ENCODE measurements at regions not wholly inside any gene's neighbourhood (a gene's known extent, or its start where the extent isn't known, plus 50 kb on each side); places are given as distances from the start of the nearest gene placed in this dataset.

- no peak for DNase-seq
Observed at GRCh38 chr3:72144773-72145505, 360.0 kb upstream of the PROK2 start.

GRCh38 chr3:72143966-72144717, 359.2 kb upstream of the PROK2 start:
- no peak for DNase-seq

- DNase-seq: no peak
Observed at GRCh38 chr3:72143322-72143721, 358.4 kb upstream of the PROK2 start.

GRCh38 chr3:72142028-72142427, 357.1 kb upstream of the PROK2 start:
- DNase-seq: no peak

- no peak for DNase-seq
Observed at GRCh38 chr3:72141264-72141663, 356.3 kb upstream of the PROK2 start.

- no peak for DNase-seq
Observed at GRCh38 chr3:72139316-72139715, 354.4 kb upstream of the PROK2 start.

GRCh38 chr3:72137865-72138861, 353.2 kb upstream of the PROK2 start:
- peak; percentile 36 for DNase-seq

- DNase-seq: no peak
Observed at GRCh38 chr3:72135636-72136035, 350.7 kb upstream of the PROK2 start.

- DNase-seq: no peak
Observed at GRCh38 chr3:72134989-72135451, 350.1 kb upstream of the PROK2 start.

GRCh38 chr3:72133329-72134011, 348.5 kb upstream of the PROK2 start:
- DNase-seq: no peak

GRCh38 chr3:72131899-72132298, 347.0 kb upstream of the PROK2 start:
- no peak for DNase-seq

- no peak for DNase-seq
Observed at GRCh38 chr3:72130565-72130964, 345.6 kb upstream of the PROK2 start.

- DNase-seq: no peak
Observed at GRCh38 chr3:72129501-72130094, 344.6 kb upstream of the PROK2 start.

GRCh38 chr3:72128921-72129320, 344.0 kb upstream of the PROK2 start:
- no peak for DNase-seq

GRCh38 chr3:72127844-72128243, 342.9 kb upstream of the PROK2 start:
- DNase-seq: no peak

- DNase-seq: no peak
Observed at GRCh38 chr3:72127224-72127612, 342.3 kb upstream of the PROK2 start.

- no peak for DNase-seq
Observed at GRCh38 chr3:72126441-72127223, 341.7 kb upstream of the PROK2 start.

GRCh38 chr3:72123908-72124441, 339.0 kb upstream of the PROK2 start:
- no peak for DNase-seq

- no peak for DNase-seq
Observed at GRCh38 chr3:72120806-72121778, 336.1 kb upstream of the PROK2 start.

- DNase-seq: no peak
Observed at GRCh38 chr3:72120039-72120438, 335.1 kb upstream of the PROK2 start.

Measured in activated CD4-positive, CD25-positive, alpha-beta regulatory T cell treated with anti-CD3 and anti-CD28 coated beads, Interleukin-2, amount 50 U/mL, for 72 hours (primary cell).